Endothelial cell (in vitro differentiated cells): ENCODE measurements at regions not wholly inside any gene's neighbourhood (a gene's known extent, or its start where the extent isn't known, plus 50 kb on each side); places are given as distances from the start of the nearest gene placed in this dataset.

Experiments used
- DNase-seq: peaks from one replicate; pipeline ENCODE4 v3.0.0; 2021; ENCODE audit warnings: low spot score
- H3K27ac Mint-ChIP-seq: one replicate; pipeline ENCODE4 v1.8.0; 2021; ENCODE audit warnings: mixed read lengths, inconsistent platforms; ENCODE audit not compliant: unreplicated experiment
- H3K27me3 Mint-ChIP-seq: one replicate; pipeline ENCODE4 v1.8.0; 2021; ENCODE audit warnings: mild to moderate bottlenecking, moderate library complexity, mixed read lengths, inconsistent platforms; ENCODE audit not compliant: unreplicated experiment
- H3K36me3 Mint-ChIP-seq: one replicate; pipeline ENCODE4 v1.8.0; 2021; ENCODE audit warnings: mild to moderate bottlenecking, low read depth, mixed read lengths, inconsistent platforms; ENCODE audit not compliant: unreplicated experiment
- H3K4me1 Mint-ChIP-seq: one replicate; pipeline ENCODE4 v1.8.0; 2021; ENCODE audit warnings: mild to moderate bottlenecking, mixed read lengths, inconsistent platforms; ENCODE audit not compliant: unreplicated experiment
- H3K4me3 Mint-ChIP-seq: one replicate; pipeline ENCODE4 v1.8.0; 2021; ENCODE audit warnings: mild to moderate bottlenecking, mixed read lengths, inconsistent platforms; ENCODE audit not compliant: unreplicated experiment
- H3K9me3 Mint-ChIP-seq: one replicate; pipeline ENCODE4 v1.8.0; 2021; ENCODE audit warnings: mixed read lengths, inconsistent platforms; ENCODE audit not compliant: unreplicated experiment
- TF ChIP-seq, protein P1 (sequence below): fragments of 200-600 bp; sonication (generic); IDR thresholded peaks from one replicate; pipeline ENCODE4 v1.5.0; 2021; ENCODE audit warnings: antibody characterized with exemption; ENCODE audit not compliant: unreplicated experiment

DNA sequence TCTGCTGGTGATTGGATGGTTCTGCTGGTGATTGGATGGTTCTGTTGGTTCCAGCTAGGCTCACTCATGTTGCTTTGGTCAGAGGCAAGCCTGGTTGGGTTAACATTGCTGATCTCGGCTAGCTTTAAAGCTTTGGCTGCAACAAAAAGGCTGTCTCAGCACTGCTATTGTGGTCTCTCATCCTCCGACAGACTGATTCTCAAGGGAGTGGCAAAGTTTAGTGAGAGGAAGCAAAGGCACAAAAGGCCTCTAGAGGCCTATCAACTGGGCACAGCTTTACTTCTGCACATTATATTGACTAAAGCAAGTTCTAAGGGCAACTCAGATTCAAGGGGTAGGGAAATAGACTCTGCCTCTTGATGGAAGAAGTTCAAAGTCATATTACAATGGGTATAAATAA, 84.7 kb upstream of the LGR5 start:
- no peaks in the 10 kb centered on the region for H3K36me3 Mint-ChIP-seq
- peaks cover 3% of the 10 kb centered on the region for H3K27me3 Mint-ChIP-seq
- H3K4me1 Mint-ChIP-seq, result no peaks in the 10 kb centered on the region
- H3K9me3 Mint-ChIP-seq, result no peaks in the 10 kb centered on the region
- TF ChIP-seq, protein P1, sequence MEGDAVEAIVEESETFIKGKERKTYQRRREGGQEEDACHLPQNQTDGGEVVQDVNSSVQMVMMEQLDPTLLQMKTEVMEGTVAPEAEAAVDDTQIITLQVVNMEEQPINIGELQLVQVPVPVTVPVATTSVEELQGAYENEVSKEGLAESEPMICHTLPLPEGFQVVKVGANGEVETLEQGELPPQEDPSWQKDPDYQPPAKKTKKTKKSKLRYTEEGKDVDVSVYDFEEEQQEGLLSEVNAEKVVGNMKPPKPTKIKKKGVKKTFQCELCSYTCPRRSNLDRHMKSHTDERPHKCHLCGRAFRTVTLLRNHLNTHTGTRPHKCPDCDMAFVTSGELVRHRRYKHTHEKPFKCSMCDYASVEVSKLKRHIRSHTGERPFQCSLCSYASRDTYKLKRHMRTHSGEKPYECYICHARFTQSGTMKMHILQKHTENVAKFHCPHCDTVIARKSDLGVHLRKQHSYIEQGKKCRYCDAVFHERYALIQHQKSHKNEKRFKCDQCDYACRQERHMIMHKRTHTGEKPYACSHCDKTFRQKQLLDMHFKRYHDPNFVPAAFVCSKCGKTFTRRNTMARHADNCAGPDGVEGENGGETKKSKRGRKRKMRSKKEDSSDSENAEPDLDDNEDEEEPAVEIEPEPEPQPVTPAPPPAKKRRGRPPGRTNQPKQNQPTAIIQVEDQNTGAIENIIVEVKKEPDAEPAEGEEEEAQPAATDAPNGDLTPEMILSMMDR, result no peak
- no peak overlapping the region for H3K4me3 Mint-ChIP-seq
- no peak overlapping the region for H3K27ac Mint-ChIP-seq
- DNase-seq, result no peak

DNA sequence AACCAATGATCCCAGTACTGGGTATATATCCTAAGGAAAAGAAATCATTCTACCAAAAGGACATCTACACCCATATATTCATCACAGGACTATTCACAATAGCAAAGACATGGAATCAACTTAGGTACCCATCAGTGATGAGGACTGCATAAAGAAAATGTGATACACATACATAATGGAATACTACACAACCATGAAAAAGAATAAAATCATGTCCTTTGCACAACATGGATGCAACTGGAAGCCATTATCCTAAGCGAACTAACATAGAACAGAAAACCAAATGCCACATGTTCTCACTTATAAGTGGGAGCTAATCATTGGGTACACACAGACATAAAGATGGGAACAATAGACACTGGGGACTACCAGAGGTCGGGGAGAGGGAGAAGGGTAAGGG, 86.0 kb upstream of the LGR5 start:
- H3K27me3 Mint-ChIP-seq, result peaks cover 3% of the 10 kb centered on the region
- DNase-seq, result no peak
- H3K4me1 Mint-ChIP-seq, result no peaks in the 10 kb centered on the region
- H3K27ac Mint-ChIP-seq, result no peak overlapping the region
- H3K4me3 Mint-ChIP-seq, result no peak overlapping the region
- H3K9me3 Mint-ChIP-seq, result no peaks in the 10 kb centered on the region
- H3K36me3 Mint-ChIP-seq, result no peaks in the 10 kb centered on the region
- TF ChIP-seq, protein P1, result no peak

DNA sequence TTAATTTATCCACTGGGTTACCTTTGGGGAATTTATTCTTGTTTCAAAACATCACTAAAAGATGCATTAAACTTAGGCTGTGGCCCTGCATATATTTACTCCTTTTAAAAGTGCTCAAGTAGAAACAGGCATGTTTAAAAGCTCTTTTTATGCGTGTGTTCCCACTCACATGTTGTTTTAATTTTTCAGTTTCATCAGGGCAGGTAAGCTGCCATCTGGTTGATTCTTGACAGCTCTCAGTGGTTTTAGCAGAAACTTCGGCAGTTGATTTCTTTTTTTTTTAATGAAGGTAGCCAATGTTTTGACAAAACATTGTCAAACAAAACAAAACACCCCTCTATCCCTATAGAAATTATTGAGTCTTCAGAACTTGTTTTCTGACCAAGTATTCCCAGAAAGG, 89.6 kb upstream of the LGR5 start:
- TF ChIP-seq, protein P1, result no peak
- H3K4me3 Mint-ChIP-seq, result no peak overlapping the region
- no peaks in the 10 kb centered on the region for H3K36me3 Mint-ChIP-seq
- H3K27ac Mint-ChIP-seq, result no peak overlapping the region
- H3K9me3 Mint-ChIP-seq, result no peaks in the 10 kb centered on the region
- no peaks in the 10 kb centered on the region for H3K4me1 Mint-ChIP-seq
- DNase-seq, result no peak
- H3K27me3 Mint-ChIP-seq, result peaks cover 3% of the 10 kb centered on the region

DNA sequence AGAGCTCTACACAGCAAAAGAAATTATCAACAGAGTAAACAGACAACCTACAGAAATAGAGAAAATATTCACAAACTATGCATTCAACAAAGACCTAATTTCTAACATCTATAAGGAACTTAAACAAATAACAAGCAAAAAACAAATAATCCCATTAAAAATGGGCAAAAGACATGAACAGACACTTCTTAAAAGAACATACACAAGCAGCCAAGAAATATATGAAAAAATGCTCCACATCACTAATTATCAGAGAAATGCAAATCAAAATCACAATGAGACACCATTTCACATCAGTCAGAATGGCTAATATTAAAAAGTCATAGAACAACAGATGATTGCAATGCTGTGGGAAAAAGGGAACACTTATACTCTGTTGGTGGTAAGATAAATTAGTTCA, 100.7 kb upstream of the LGR5 start:
- TF ChIP-seq, protein P1, result no peak

DNA sequence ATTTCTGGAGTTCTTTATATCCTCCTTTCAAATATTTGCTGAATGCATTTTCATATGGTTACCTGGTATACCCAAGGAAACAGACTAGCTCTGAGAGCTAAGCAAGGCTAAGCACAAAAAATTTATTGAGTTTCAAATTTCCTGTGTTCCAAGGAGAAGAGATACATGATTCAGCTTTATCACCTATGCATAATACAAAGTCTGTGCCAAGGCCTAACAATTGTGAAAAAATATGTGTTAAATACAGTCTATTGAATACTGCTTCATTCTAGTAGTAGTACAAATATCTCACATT, 103.7 kb upstream of the LGR5 start:
- Mint-ChIP-seq H3K36me3 (no peaks in the 10 kb centered on the region), H3K4me3 (no peak overlapping the region), H3K27me3 (no peaks in the 10 kb centered on the region), H3K4me1 (no peaks in the 10 kb centered on the region), H3K9me3 (no peaks in the 10 kb centered on the region), H3K27ac (no peak overlapping the region)
- DNase-seq, result no peak
- TF ChIP-seq, protein P1, result no peak

More for the DNA sequence above, 100.7 kb upstream of the LGR5 start:
- no peak overlapping the region for H3K4me3 Mint-ChIP-seq
- H3K4me1 Mint-ChIP-seq, result no peaks in the 10 kb centered on the region
- no peak for DNase-seq
- no peaks in the 10 kb centered on the region for H3K36me3 Mint-ChIP-seq
- H3K27ac Mint-ChIP-seq, result no peak overlapping the region
- no peaks in the 10 kb centered on the region for H3K9me3 Mint-ChIP-seq
- no peaks in the 10 kb centered on the region for H3K27me3 Mint-ChIP-seq
